GM12872 (cell line): ENCODE measurements at regions not wholly inside any gene's neighbourhood (a gene's known extent, or its start where the extent isn't known, plus 50 kb on each side); places are given as distances from the start of the nearest gene placed in this dataset.

ENCODE experiments used
- TF ChIP-seq, protein P1 (sequence below): IDR thresholded peaks from 3 replicates; pipeline ENCODE4 v1.5.1; 2011; ENCODE audit warnings: low read depth, mild to moderate bottlenecking, low read length, moderate library complexity; ENCODE audit not compliant: insufficient read depth

DNA sequence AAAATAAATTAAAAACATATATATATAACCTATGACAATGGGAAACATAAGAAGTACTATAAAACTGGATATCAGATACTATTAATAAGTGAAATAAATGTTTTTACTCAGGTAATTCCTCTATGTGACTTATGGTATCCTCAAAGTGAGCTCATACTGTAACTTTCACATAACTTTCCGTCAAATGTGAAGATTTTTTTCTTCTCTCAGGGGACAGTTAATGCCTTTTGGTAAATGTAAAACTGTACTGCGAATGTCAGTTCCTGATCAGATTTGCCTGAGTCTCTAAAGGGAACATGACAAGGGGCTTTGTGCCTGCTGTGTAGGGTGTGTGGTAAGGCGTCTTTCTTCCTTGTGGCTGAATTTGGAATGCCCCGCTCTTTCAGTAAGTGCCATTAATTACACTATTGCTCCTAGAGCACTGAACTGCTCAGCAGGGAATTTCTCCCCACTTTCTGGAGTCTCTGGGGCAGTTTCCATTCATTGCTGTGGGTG lies 271.8 kb downstream of the PRL start:
- TF ChIP-seq, protein P1, sequence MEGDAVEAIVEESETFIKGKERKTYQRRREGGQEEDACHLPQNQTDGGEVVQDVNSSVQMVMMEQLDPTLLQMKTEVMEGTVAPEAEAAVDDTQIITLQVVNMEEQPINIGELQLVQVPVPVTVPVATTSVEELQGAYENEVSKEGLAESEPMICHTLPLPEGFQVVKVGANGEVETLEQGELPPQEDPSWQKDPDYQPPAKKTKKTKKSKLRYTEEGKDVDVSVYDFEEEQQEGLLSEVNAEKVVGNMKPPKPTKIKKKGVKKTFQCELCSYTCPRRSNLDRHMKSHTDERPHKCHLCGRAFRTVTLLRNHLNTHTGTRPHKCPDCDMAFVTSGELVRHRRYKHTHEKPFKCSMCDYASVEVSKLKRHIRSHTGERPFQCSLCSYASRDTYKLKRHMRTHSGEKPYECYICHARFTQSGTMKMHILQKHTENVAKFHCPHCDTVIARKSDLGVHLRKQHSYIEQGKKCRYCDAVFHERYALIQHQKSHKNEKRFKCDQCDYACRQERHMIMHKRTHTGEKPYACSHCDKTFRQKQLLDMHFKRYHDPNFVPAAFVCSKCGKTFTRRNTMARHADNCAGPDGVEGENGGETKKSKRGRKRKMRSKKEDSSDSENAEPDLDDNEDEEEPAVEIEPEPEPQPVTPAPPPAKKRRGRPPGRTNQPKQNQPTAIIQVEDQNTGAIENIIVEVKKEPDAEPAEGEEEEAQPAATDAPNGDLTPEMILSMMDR, result no peak

DNA sequence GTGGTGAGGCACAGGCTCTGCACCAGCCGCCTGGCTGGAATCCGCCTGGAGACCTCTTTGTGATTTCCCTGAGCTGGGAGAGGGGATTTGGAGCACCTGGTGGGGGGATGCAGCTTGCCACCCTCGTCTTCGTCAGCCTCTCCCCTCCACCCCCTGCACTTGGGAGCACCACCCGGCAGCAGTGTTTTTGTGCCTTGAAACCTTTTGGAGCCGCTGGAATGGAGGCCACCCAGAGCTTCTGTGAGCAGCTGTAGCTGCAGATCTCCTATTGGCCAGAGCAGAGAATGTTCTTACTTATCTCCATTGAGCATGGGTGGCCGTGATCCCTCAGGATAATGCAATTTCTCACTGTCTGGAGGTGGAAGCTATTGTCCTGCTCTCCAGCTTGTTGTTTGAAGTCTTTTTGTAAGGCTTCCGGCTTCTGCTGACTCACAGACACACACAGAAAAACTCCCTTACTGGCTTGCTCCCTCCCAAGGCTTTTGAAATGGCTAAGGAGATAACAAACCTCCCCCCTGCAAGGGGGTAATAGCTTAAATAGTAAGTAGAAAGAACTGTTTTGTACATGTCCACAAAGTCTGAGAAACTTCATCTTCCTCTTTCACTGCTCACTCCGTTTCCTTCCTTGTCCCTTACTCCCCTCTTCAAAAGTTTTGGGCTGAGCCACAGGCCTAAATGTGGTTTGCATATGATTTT lies 271.2 kb downstream of the PRL start:
- TF ChIP-seq, protein P1, result no peak

DNA sequence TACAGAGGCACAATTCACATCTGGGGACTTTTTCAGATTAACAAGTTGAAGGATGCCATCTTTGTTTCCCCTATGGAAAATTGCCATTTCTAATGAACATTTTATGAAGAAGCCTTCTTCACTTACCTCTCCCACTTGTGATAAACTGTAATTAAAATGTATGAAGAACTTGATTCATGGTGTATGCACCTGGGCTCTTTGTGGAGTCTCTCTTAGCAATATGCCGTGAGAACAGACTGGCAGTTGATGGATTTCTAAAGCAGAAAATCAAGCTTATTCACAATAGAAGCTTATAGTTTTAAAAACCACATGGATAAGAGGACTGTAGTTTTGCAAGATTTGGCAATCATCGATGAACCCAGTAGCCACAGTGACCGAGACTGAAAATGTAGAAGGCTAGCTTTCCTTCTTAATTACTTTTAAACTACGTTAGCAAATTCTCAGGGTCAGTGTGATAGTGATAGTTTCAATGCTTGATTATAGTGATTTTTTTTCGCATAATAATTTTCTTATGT lies 270.6 kb downstream of the PRL start:
- TF ChIP-seq, protein P1, result no peak

DNA sequence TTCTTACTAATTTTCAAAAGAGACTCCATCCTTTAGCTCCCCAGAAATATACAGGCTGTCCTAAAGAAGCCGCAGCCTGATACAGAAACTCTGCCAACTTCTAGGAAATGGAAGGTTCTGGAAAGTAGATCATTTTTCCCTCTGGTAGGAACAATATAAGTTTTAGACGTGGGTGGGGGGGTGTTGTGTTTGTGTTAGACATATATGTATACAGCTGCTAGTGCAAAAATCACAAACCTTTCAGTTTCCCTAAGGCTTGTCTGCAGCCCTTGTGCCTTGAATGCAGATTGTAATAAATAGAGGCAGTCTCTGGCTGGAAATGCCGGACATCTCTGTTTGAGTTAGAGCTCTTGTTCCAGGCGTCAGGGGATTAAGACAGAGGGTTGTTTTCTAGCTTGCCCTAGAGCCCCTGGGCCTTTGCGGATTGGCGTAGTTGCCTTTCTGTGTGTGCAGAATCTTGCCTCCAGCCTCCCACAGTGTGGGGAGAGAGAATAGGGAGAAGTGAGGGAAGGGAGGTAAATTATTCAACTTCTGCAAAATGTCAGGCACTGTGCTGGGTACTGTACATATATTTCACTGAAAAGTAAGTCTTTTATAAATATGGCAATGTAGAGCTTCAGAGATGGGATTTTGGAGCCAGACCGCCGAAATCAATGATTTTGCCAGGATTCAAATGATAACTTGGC lies 269.7 kb downstream of the PRL start:
- TF ChIP-seq, protein P1, result no peak

DNA sequence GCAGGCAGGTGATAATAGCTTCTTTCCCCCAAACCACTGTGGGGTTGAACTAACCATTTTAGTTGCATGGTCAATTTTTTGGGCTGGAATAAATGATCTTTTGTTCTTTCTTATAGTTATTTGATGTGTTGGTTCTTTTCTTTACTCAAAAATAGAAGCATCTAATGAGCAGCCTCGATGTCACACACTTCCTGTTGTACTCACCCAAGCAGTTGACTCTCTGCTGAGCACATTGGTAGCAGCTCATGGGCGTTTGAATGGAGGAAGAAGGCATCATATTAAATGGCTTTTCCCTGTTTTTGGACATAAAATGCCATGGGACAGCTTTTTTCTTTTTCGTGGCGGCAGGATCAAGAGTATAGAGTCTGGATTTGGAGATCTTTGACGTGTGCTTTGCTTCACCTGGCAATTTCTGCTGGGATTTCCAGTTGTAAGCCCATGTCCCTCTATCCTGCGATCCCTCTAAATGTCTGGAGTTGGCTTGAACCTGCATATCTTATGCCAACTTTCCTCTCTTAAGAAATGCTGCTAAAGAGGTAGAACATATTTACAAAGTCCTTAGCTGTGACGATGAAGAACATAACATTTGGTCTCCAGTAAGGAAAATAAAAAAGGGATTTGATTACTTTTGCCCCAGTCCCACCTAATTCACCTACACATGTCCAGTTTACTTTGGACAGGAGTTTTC lies 268.3 kb downstream of the PRL start:
- TF ChIP-seq, protein P1, result no peak

DNA sequence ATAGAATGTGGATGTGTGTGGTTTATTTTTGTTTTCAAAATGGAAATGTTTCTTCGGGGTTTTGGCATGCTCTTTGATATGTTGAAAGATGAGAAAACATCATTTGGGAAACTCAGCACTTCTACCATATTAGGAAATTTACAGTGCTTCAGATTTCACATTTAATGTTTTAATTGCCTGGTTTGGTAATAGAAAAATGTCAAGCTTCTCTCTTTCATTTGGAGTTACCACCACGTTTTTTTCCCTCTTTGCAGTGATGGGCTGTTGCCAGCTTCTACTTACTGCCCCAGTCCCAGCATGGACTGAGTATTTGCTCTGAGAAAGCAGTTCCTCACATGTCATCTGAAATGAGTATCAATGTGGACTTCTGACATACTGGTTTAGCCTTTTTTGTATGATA lies 267.7 kb downstream of the PRL start:
- TF ChIP-seq, protein P1, result no peak
